HEK293 (cell line): ENCODE measurements at regions not wholly inside any gene's neighbourhood (a gene's known extent, or its start where the extent isn't known, plus 50 kb on each side); places are given as distances from the start of the nearest gene placed in this dataset.

Experiments used
- CTCF ChIA-PET: fragments of 350-600 bp; formaldehyde crosslinking; extraction: SDS; loops from one replicate; lab custom pipeline; 2021; ENCODE audit warnings: antibody characterized with exemption; lab: Yijun Ruan, JAX
- POLR2A ChIA-PET: fragments of 300-600 bp; formaldehyde crosslinking; extraction: SDS; loops from one replicate; lab custom pipeline; 2020; ENCODE audit warnings: antibody characterized with exemption, inconsistent platforms; lab: Yijun Ruan, JAX
- H3K27ac ChIP-seq: fragments of 200-500 bp; sonication (Bioruptor generic); 2 replicates; pipeline ENCODE4 v1.5.1; 2014; ENCODE audit warnings: low read depth, low read length, control low read depth, inconsistent platforms; ENCODE audit errors: extremely low read depth
- H3K36me3 ChIP-seq, 2 experiments: fragments of 200-500 bp in 1 of 2; sonication (Bioruptor generic) in 1 of 2; 1 replicate in 1 of 2; 2 replicates in 1 of 2; pipeline ENCODE4 v1.5.1; 2014 to 2017; ENCODE audit warnings: inconsistent platforms in 2 of 2, low read length in 2 of 2; ENCODE audit not compliant: control insufficient read depth in 2 of 2, insufficient read depth in 1 of 2
- H3K4me1 ChIP-seq: fragments of 200-500 bp; sonication (Bioruptor generic); 2 replicates; pipeline ENCODE4 v1.5.1; 2014; ENCODE audit warnings: mild to moderate bottlenecking, low read length, inconsistent platforms; ENCODE audit not compliant: control insufficient read depth, insufficient read depth
- H3K4me3 ChIP-seq: 2 replicates; pipeline ENCODE4 v1.5.1; 2011; ENCODE audit warnings: low read depth, mild to moderate bottlenecking, control low read depth, low read length, moderate library complexity
- H3K9me3 ChIP-seq: fragments of 200-500 bp; sonication (Bioruptor generic); 2 replicates; pipeline ENCODE4 v1.5.1; 2014; ENCODE audit warnings: low read depth, low read length, inconsistent platforms; ENCODE audit not compliant: control insufficient read depth, insufficient read depth
- HOXD13 ChIP-seq: sonication (generic); formaldehyde crosslinking; IDR thresholded peaks from 2 replicates; pipeline ENCODE4 v1.8.0; 2022; ENCODE audit warnings: missing genetic modification reagents, borderline replicate concordance
- IKZF3 ChIP-seq: fragments of 450-650 bp; IDR thresholded peaks from 2 replicates; pipeline ENCODE4 v1.5.0; 2018; ENCODE audit warnings: missing biosample characterization, mild to moderate bottlenecking, missing genetic modification characterization, moderate library complexity
- KLF8 ChIP-seq: fragments of 450-650 bp; formaldehyde crosslinking; IDR thresholded peaks from 2 replicates; pipeline ENCODE4 v1.5.1; 2016; ENCODE audit warnings: missing biosample characterization, missing genetic modification characterization
- PRDM1 ChIP-seq: fragments of 450-650 bp; formaldehyde crosslinking; IDR thresholded peaks from 2 replicates; pipeline ENCODE4; 2016; ENCODE audit warnings: missing biosample characterization, missing genetic modification characterization
- YY2 ChIP-seq: fragments of 450-650 bp; formaldehyde crosslinking; IDR thresholded peaks from 2 replicates; pipeline ENCODE4 v1.5.1; 2016; ENCODE audit warnings: missing biosample characterization, missing genetic modification characterization
- ZBTB48 ChIP-seq: fragments of 450-650 bp; formaldehyde crosslinking; IDR thresholded peaks from 2 replicates; pipeline ENCODE4 v1.5.1; 2016; ENCODE audit warnings: missing biosample characterization, missing genetic modification characterization
- ZIC2 ChIP-seq: fragments of 450-650 bp; formaldehyde crosslinking; IDR thresholded peaks from 2 replicates; pipeline ENCODE4 v1.5.1; 2016; ENCODE audit warnings: missing biosample characterization, missing genetic modification characterization
- ZNF175 ChIP-seq: fragments of 450-650 bp; formaldehyde crosslinking; IDR thresholded peaks from 2 replicates; pipeline ENCODE4 v1.5.1; 2016; ENCODE audit warnings: missing biosample characterization, missing genetic modification characterization
- ZNF211 ChIP-seq: fragments of 450-650 bp; formaldehyde crosslinking; IDR thresholded peaks from 2 replicates; pipeline ENCODE4 v1.5.1; 2016; ENCODE audit warnings: low read depth, missing biosample characterization, missing genetic modification characterization
- ZNF335 ChIP-seq: fragments of 450-650 bp; formaldehyde crosslinking; conservative IDR thresholded peaks from 2 replicates; pipeline ENCODE4 v1.5.1; 2016; ENCODE audit warnings: missing biosample characterization, missing genetic modification characterization
- ZNF341 ChIP-seq: fragments of 450-650 bp; formaldehyde crosslinking; IDR thresholded peaks from 2 replicates; pipeline ENCODE4; 2016; ENCODE audit warnings: low read depth, missing biosample characterization, missing genetic modification characterization
- ZNF37A ChIP-seq: fragments of 450-650 bp; IDR thresholded peaks from 2 replicates; pipeline ENCODE4 v1.5.1; 2018; ENCODE audit warnings: missing biosample characterization, missing genetic modification characterization
- ZNF404 ChIP-seq: fragments of 450-650 bp; formaldehyde crosslinking; IDR thresholded peaks from 2 replicates; pipeline ENCODE4 v1.5.1; 2017; ENCODE audit warnings: missing biosample characterization, missing genetic modification characterization
- ZNF629 ChIP-seq: fragments of 450-650 bp; formaldehyde crosslinking; IDR thresholded peaks from 2 replicates; pipeline ENCODE4 v1.5.1; 2017; ENCODE audit warnings: missing biosample characterization, missing genetic modification characterization
- ZNF664 ChIP-seq: fragments of 450-650 bp; formaldehyde crosslinking; IDR thresholded peaks from 2 replicates; pipeline ENCODE4 v1.5.1; 2016; ENCODE audit warnings: missing biosample characterization, missing genetic modification characterization
- ZNF677 ChIP-seq: fragments of 450-650 bp; IDR thresholded peaks from 2 replicates; pipeline ENCODE4 v1.5.0; 2018; ENCODE audit warnings: missing biosample characterization, mild to moderate bottlenecking, missing genetic modification characterization, moderate library complexity
- ZNF768 ChIP-seq: fragments of 450-650 bp; formaldehyde crosslinking; IDR thresholded peaks from 2 replicates; pipeline ENCODE4 v1.5.1; 2018; ENCODE audit warnings: missing biosample characterization, mild to moderate bottlenecking, missing genetic modification characterization
- TF ChIP-seq, protein P1 (sequence below): fragments of 450-650 bp; formaldehyde crosslinking; IDR thresholded peaks from 2 replicates; pipeline ENCODE4 v1.5.1; 2016; ENCODE audit warnings: missing biosample characterization, missing genetic modification characterization
- TF ChIP-seq, protein P2 (sequence below): fragments of 450-650 bp; formaldehyde crosslinking; IDR thresholded peaks from 2 replicates; pipeline ENCODE4 v1.5.1; 2017; ENCODE audit warnings: missing biosample characterization, missing genetic modification characterization
- TF ChIP-seq, protein P3 (sequence below): fragments of 450-650 bp; formaldehyde crosslinking; optimal IDR thresholded peaks from 2 replicates; pipeline ENCODE3; 2016; ENCODE audit warnings: missing biosample characterization, mild to moderate bottlenecking, missing genetic modification characterization
- TF ChIP-seq, protein P4 (sequence below): fragments of 450-650 bp; formaldehyde crosslinking; IDR thresholded peaks from 2 replicates; pipeline ENCODE4 v1.5.1; 2016; ENCODE audit warnings: missing biosample characterization, missing genetic modification characterization

DNA sequence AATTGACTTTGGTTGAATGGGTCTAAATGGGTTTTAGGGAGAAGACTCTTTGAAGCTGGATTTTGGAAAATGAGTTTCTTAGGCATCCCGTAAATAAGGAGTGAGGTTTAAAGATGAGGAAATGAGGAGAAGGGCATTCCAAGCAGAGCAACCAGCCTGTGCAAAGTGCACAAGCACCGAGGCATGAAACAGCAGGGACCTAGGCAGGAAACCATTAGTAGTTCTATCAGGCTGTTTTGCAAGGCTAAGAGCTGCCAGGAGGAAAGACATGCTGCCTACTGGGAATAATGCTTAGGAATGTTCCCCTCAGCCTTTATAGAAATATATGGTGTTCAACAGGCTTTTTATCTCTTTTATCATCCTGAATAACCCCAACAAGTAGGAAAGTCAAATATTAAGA is 153.1 kb upstream of the FGGY start:
- TF ChIP-seq, protein P1, sequence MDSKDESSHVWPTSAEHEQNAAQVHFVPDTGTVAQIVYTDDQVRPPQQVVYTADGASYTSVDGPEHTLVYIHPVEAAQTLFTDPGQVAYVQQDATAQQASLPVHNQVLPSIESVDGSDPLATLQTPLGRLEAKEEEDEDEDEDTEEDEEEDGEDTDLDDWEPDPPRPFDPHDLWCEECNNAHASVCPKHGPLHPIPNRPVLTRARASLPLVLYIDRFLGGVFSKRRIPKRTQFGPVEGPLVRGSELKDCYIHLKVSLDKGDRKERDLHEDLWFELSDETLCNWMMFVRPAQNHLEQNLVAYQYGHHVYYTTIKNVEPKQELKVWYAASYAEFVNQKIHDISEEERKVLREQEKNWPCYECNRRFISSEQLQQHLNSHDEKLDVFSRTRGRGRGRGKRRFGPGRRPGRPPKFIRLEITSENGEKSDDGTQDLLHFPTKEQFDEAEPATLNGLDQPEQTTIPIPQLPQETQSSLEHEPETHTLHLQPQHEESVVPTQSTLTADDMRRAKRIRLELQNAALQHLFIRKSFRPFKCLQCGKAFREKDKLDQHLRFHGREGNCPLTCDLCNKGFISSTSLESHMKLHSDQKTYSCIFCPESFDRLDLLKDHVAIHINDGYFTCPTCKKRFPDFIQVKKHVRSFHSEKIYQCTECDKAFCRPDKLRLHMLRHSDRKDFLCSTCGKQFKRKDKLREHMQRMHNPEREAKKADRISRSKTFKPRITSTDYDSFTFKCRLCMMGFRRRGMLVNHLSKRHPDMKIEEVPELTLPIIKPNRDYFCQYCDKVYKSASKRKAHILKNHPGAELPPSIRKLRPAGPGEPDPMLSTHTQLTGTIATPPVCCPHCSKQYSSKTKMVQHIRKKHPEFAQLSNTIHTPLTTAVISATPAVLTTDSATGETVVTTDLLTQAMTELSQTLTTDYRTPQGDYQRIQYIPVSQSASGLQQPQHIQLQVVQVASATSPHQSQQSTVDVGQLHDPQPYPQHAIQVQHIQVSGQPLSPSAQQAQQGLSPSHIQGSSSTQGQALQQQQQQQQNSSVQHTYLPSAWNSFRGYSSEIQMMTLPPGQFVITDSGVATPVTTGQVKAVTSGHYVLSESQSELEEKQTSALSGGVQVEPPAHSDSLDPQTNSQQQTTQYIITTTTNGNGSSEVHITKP (tag by site-specific recombination), result no peak
- TF ChIP-seq ZIC2, result peak; percentile 56
- Histone ChIP-seq H3K36me3 (no peaks in the 10 kb centered on the region), H3K4me1 (no peaks in the 10 kb centered on the region), H3K27ac (no peak overlapping the region), H3K4me3 (no peak overlapping the region), H3K9me3 (no peaks in the 10 kb centered on the region)
- ChIA-PET POLR2A (no interaction called here), CTCF (no interaction called here)

DNA sequence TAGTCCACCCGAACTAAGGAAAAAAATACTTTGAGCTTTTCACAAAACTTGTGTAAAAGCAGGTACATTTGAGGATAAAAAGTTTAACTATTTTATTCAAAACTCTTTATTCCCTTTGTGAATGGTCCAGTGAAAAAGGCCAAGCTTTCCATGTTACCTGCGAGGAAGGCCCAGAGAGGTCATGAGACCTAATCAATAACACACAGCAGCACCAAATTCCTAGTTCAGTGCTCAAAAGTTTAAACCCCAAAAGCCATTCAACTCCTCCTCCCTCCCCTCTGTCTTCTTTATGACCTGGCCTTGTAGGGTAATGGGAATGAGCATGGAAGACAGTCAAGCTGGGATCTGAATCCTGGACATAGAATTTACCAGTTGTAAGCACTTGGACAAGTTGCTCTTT is 151.9 kb upstream of the FGGY start:
- POLR2A ChIA-PET, result interaction anchor here (0.6 kb wide), 1 partner anchor 459 kb away, joined by 3 read pairs; no protein-coding TSS in a partner anchor
- no peaks in the 10 kb centered on the region for H3K4me1 ChIP-seq
- H3K9me3 ChIP-seq, result no peaks in the 10 kb centered on the region
- no peak overlapping the region for H3K27ac ChIP-seq
- CTCF ChIA-PET, result no interaction called here
- H3K4me3 ChIP-seq, result no peak overlapping the region
- TF ChIP-seq ZNF37A (tag by site-specific recombination) (no peak), ZNF768 (tag by site-specific recombination) (peak; percentile 59; the same call in 1 of the 2 replicates)
- no peaks in the 10 kb centered on the region for H3K36me3 ChIP-seq

- H3K4me3 ChIP-seq, result no peak overlapping the region
- no peaks in the 10 kb centered on the region for H3K36me3 ChIP-seq
- no peaks in the 10 kb centered on the region for H3K9me3 ChIP-seq
- TF ChIP-seq ZNF664 (tag by site-specific recombination) (peak; percentile 88), YY2 (no peak), ZBTB48 (tag by site-specific recombination) (no peak), IKZF3 (tag by site-specific recombination) (no peak), HOXD13 (CRISPR knock-in tag) (no peak), ZNF175 (tag by site-specific recombination) (no peak)
- TF ChIP-seq, protein P2, sequence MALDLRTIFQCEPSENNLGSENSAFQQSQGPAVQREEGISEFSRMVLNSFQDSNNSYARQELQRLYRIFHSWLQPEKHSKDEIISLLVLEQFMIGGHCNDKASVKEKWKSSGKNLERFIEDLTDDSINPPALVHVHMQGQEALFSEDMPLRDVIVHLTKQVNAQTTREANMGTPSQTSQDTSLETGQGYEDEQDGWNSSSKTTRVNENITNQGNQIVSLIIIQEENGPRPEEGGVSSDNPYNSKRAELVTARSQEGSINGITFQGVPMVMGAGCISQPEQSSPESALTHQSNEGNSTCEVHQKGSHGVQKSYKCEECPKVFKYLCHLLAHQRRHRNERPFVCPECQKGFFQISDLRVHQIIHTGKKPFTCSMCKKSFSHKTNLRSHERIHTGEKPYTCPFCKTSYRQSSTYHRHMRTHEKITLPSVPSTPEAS (tag by site-specific recombination), result no peak
- H3K4me1 ChIP-seq, result no peaks in the 10 kb centered on the region
- H3K27ac ChIP-seq, result no peak overlapping the region
- CTCF ChIA-PET, result no interaction called here
- POLR2A ChIA-PET, result no interaction called here
Measured at GRCh38 chr1:59146056-59146455, 150.8 kb upstream of the FGGY start.

DNA sequence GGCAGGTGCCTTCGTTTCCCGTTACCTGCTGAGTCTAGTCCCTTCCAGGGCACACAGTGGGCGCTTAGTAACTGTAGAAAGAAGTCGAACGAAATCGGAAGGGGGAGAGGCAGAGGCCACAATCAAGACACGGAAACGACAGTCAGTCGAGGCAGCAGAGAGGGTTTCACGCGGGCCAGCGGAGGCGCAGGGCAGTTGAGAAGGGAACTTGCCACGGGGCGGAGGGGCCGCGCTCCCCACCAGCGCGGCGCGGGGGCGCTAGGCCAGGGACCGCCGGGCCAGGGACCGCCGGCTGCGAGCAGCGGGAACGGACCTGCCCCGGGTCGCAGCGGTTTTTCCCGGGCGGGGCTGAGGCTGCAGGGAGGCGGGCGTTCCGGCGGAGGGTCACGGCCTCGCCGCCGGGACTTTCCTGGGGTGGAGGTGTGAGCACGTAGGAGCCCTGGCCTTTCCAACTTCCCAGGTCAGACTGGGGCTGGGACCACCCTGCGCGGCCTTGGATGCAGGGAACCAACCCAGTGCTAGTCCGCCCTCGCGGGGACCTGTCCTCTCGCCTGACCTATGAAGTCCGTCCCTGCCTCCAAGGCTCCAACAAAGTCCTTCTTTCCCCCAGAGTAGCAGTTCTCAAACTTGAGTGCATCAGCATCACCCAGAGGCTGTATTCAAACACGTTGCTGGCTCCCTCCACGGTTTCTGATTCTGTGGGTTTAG is 150.1 kb upstream of the FGGY start:
- Histone ChIP-seq H3K36me3 (no peaks in the 10 kb centered on the region), H3K4me1 (no peaks in the 10 kb centered on the region; the same call in 1 of the 2 replicates), H3K9me3 (no peaks in the 10 kb centered on the region), H3K27ac (no peak overlapping the region), H3K4me3 (no peak overlapping the region)
- CTCF ChIA-PET, result no interaction called here
- POLR2A ChIA-PET, result no interaction called here
- TF ChIP-seq ZNF341, result peak; percentile 41; the same call in 1 of the 2 replicates
- TF ChIP-seq, protein P3, sequence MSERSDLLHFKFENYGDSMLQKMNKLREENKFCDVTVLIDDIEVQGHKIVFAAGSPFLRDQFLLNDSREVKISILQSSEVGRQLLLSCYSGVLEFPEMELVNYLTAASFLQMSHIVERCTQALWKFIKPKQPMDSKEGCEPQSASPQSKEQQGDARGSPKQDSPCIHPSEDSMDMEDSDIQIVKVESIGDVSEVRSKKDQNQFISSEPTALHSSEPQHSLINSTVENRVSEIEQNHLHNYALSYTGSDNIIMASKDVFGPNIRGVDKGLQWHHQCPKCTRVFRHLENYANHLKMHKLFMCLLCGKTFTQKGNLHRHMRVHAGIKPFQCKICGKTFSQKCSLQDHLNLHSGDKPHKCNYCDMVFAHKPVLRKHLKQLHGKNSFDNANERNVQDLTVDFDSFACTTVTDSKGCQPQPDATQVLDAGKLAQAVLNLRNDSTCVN (tag by site-specific recombination), result peak; percentile 39
- no peak for TF ChIP-seq KLF8 (tag by site-specific recombination)
- TF ChIP-seq ZNF335 (tag by site-specific recombination), result 0 out of 2 replicates have a peak, but pooled peaks have one; percentile 4
- no peak for TF ChIP-seq ZNF404
- no peak for TF ChIP-seq ZNF629 (tag by site-specific recombination)
- no peak for TF ChIP-seq PRDM1 (tag by site-specific recombination)
- TF ChIP-seq, protein P4, sequence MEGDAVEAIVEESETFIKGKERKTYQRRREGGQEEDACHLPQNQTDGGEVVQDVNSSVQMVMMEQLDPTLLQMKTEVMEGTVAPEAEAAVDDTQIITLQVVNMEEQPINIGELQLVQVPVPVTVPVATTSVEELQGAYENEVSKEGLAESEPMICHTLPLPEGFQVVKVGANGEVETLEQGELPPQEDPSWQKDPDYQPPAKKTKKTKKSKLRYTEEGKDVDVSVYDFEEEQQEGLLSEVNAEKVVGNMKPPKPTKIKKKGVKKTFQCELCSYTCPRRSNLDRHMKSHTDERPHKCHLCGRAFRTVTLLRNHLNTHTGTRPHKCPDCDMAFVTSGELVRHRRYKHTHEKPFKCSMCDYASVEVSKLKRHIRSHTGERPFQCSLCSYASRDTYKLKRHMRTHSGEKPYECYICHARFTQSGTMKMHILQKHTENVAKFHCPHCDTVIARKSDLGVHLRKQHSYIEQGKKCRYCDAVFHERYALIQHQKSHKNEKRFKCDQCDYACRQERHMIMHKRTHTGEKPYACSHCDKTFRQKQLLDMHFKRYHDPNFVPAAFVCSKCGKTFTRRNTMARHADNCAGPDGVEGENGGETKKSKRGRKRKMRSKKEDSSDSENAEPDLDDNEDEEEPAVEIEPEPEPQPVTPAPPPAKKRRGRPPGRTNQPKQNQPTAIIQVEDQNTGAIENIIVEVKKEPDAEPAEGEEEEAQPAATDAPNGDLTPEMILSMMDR, result peak; percentile 27; the same call in 1 of the 2 replicates
- no peak for TF ChIP-seq ZNF211
- peak; percentile 62; the same call in 1 of the 2 replicates for TF ChIP-seq ZBTB48 (tag by site-specific recombination)
- no peak for TF ChIP-seq ZNF677 (tag by site-specific recombination)
